HUES6 (cell line): ENCODE measurements at regions not wholly inside any gene's neighbourhood (a gene's known extent, or its start where the extent isn't known, plus 50 kb on each side); places are given as distances from the start of the nearest gene placed in this dataset.
"Not testable (repeated sequence)": the region's sequence is repeated elsewhere in the genome, so short reads cannot be mapped to it uniquely, and the experiment has no call there.

Experiments
- H3K27ac ChIP-seq: 2 replicates; pipeline ENCODE4 v1.7.0; 2013; ENCODE audit warnings: low read depth, mild to moderate bottlenecking, low read length, inconsistent platforms
- H3K27me3 ChIP-seq: 2 replicates; pipeline ENCODE4 v1.6.1; 2013; ENCODE audit warnings: low read length; ENCODE audit not compliant: control insufficient read depth, insufficient read depth
- H3K36me3 ChIP-seq: 2 replicates; pipeline ENCODE4 v1.6.1; 2013; ENCODE audit warnings: low read length; ENCODE audit not compliant: control insufficient read depth, insufficient read depth
- H3K4me1 ChIP-seq: 2 replicates; pipeline ENCODE4 v1.6.1; 2013; ENCODE audit warnings: low read length; ENCODE audit not compliant: control insufficient read depth, insufficient read depth
- H3K4me3 ChIP-seq: 2 replicates; pipeline ENCODE4 v1.5.1; 2013; ENCODE audit warnings: low read depth, low read length
- H3K9ac ChIP-seq: one replicate; pipeline ENCODE4 v1.6.1; 2013; ENCODE audit warnings: mild to moderate bottlenecking, low read length
- H3K9me3 ChIP-seq: 2 replicates; pipeline ENCODE4 v1.6.1; 2013; ENCODE audit warnings: low read depth, low read length; ENCODE audit not compliant: control insufficient read depth, insufficient read depth

DNA sequence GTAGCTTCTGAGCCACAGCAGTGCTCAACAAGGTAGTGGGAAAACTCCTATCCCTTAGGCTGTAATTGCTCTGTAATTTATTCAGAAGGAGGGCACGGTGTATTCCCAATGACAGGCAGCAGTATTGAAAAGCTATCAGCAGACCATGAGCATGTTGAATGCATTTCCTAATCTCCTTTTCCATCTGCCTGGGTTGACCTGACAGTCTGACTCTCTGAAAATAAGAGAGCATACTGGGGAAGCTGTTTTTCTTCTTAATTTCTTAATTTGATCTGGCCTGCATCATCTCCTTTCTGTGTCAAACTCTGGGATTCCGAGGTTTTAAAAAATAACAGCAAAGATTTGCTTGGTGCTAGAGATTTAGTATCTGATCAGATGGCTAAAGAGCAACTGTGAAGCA lies 88.1 kb upstream of the SLC35F3 start:
- H3K27ac ChIP-seq, result no peak overlapping the region
- H3K9me3 ChIP-seq, result no peaks in the 10 kb centered on the region
- H3K4me1 ChIP-seq, result no peaks in the 10 kb centered on the region
- no peak overlapping the region for H3K4me3 ChIP-seq
- H3K9ac ChIP-seq, result no peak overlapping the region
- H3K27me3 ChIP-seq, result no peaks in the 10 kb centered on the region
- H3K36me3 ChIP-seq, result no peaks in the 10 kb centered on the region

DNA sequence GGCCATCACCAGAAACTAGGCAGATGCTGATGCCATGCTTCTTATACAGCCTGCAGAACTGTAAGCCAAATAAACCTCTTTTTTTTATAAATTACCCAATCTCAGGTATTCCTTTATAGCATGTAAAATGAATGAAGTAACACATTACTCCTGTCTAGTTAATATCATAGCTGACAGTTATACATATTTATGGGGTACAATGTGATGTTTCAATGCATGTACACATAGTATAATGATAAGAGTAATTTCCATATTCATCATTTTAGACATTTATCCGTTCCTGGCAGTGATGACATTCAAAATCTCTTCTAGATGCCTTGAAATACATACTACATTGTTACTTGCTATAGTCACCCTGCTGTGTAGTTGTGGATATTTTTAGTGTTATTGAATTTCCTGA lies 85.4 kb upstream of the SLC35F3 start:
- no peaks in the 10 kb centered on the region for H3K36me3 ChIP-seq

DNA sequence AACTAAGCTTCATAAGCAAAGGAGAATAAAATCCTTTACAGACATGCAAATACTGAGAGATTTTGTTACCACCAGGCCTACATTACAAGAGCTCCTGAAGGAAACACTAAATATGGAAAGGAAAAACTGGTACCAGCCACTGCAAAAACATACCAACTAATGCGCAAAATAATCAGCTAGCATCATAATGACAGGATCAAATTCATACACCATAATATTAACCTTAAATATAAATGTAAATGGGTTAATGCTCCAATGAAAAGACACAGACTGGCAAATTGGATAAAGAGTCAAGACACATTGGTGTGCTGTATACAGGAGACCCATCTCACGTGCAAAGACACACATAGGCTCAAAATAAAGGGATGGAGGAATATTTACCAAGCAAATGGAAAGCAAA lies 80.3 kb upstream of the SLC35F3 start:
- H3K9ac ChIP-seq, H3K4me1 ChIP-seq, H3K27ac ChIP-seq, H3K4me3 ChIP-seq, H3K27me3 ChIP-seq, H3K9me3 ChIP-seq, H3K36me3 ChIP-seq: not testable (repeated sequence)

More for the DNA sequence above, 85.4 kb upstream of the SLC35F3 start:
- no peak overlapping the region for H3K9ac ChIP-seq
- H3K4me3 ChIP-seq, result no peak overlapping the region
- no peaks in the 10 kb centered on the region for H3K4me1 ChIP-seq
- H3K27ac ChIP-seq, result no peak overlapping the region
- H3K9me3 ChIP-seq, result no peaks in the 10 kb centered on the region
- no peaks in the 10 kb centered on the region for H3K27me3 ChIP-seq

DNA sequence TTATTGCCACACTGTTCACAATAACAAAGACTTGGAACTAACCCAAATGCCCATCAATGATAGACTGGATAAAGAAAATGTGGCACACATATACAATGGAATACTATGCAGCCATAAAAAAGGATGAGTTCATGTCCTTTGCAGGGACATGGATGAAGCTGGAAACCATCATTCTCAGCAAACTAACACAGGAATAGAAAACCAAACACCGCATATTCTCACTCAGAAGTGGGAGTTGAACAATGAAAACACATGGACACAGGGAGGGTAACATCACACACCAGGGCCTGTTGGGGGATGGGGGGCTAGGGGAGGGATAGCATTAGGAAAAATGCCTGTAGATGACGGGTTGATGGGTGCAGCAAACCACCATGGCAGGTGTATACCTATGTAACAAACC lies 76.5 kb upstream of the SLC35F3 start:
- not testable (repeated sequence) for H3K36me3 ChIP-seq, H3K4me3 ChIP-seq, H3K9me3 ChIP-seq, H3K9ac ChIP-seq, H3K27me3 ChIP-seq, H3K27ac ChIP-seq, H3K4me1 ChIP-seq

DNA sequence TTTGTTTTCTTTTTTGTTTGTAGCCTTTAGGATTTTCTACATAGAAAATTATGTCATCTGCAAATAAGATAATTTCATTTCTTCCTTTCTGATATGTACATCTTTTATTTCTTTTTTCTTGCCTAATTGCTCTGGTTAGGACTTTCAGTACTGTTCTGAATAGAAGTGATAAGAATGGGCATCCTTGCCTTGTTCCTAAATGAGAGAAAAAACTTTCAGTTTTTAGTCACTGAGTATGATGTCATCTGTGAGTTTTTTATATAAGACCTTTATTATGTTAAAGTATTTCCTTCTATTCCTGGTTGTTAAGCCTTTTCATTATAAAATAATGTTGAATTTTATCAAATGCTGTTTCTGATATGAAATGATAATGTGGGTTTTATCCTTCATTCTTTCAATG lies 76.0 kb upstream of the SLC35F3 start:
- H3K36me3 ChIP-seq, result no peaks in the 10 kb centered on the region
- no peaks in the 10 kb centered on the region for H3K27me3 ChIP-seq
- no peaks in the 10 kb centered on the region for H3K9me3 ChIP-seq
- H3K4me1 ChIP-seq, result no peaks in the 10 kb centered on the region
- no peak overlapping the region for H3K9ac ChIP-seq
- no peak overlapping the region for H3K27ac ChIP-seq
- H3K4me3 ChIP-seq, result no peak overlapping the region

DNA sequence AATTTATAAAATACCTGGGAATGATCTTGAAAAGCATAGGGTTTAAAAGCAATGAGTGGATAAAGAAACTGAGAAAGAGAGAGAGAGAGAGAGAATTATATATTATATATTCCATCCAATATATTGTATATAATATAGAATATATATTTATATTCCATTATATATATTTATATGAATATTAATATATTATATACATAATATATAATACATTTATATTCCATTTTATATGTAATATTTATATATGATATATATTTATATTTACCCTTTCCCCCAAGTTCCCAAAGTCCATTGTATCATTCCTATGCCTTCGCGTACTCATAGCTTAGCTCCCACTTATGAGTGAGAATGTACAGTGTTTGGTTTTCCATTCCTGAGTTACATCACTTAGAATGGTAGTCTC lies 69.9 kb upstream of the SLC35F3 start:
- Histone ChIP-seq H3K4me1 (no peaks in the 10 kb centered on the region), H3K9me3 (no peaks in the 10 kb centered on the region), H3K36me3 (no peaks in the 10 kb centered on the region), H3K27ac (no peak overlapping the region), H3K27me3 (no peaks in the 10 kb centered on the region), H3K9ac (no peak overlapping the region), H3K4me3 (no peak overlapping the region)

DNA sequence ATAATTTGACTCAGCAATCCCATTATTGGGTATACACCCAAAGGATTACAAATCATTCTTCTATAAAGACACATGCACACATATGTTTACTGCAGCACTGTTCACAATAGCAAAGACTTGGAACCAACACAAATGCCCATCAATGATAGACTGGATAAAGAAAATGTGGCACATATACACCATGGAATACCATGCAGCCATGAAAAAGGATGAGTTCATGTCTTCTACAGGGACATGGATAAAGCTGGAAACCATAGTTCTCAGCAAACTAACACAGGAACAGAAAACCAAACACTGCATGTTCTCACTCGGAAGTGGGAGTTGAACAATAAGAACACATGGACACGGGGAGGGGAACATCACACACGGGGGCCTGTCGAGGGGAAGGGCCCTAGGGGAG lies 66.3 kb upstream of the SLC35F3 start:
- not testable (repeated sequence) for H3K36me3 ChIP-seq, H3K4me3 ChIP-seq, H3K9me3 ChIP-seq, H3K27ac ChIP-seq, H3K27me3 ChIP-seq, H3K9ac ChIP-seq, H3K4me1 ChIP-seq

DNA sequence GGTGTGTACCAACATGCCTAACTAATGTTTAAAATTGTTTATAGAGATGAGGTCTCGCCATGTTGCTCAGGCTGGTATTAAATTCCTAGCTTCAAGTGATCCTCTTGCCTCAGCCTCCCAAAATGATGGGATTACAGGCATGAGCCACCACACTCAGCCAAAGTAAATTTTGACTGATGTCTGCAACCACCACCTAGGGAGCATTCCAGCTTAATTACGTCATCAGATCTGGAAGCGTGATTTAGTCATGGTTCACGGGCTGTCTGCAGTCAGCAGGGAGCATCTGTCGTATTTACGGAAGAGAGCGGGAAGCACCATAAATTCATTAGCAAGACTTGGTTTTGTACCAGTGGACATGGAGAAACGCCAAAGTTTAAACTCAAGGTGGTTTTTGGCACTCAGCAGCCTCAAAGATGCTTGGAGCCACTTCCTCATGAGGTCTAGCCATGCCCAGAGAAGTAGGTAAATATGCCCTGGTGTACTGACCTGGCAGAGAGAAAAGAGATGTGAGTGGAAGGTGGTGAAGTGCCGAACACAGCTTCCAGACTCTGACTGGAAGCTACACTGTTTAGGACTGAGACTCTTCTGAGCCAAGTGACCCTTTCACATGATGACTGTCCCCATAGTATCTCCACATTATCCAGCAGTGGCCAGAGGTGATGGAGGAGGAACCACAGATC lies 60.8 kb upstream of the SLC35F3 start:
- Histone ChIP-seq H3K9ac (no peak overlapping the region), H3K27me3 (no peaks in the 10 kb centered on the region)

DNA sequence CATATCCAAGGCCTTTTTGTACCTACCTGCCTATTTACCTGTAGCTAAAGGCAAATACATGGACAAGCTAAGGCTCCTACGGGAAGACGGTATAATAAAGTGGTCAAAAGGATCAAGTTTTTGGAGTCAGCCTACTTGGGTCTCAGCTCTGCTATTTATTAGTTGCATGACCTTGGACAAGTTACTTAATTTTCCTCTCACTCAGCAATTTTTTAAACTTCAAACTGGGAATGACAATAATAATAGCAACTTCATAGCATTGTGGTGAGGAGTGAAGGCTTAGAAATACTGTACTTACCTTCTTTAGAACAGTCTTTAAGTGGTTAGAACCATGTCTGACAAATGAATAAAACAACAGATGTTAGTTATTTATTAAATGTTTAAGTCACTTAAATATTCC lies 60.2 kb upstream of the SLC35F3 start:
- Histone ChIP-seq H3K27ac (no peak overlapping the region), H3K4me3 (no peak overlapping the region), H3K36me3 (no peaks in the 10 kb centered on the region), H3K4me1 (no peaks in the 10 kb centered on the region; the same call in 1 of the 2 replicates), H3K9ac (no peak overlapping the region), H3K9me3 (0 out of 2 replicates have a peak, but pooled peaks cover 3% of the 10 kb centered on the region), H3K27me3 (no peaks in the 10 kb centered on the region)

More for the DNA sequence above, 60.8 kb upstream of the SLC35F3 start:
- no peak overlapping the region for H3K4me3 ChIP-seq
- no peaks in the 10 kb centered on the region for H3K9me3 ChIP-seq
- H3K27ac ChIP-seq, result no peak overlapping the region
- no peaks in the 10 kb centered on the region; the same call in 1 of the 2 replicates for H3K4me1 ChIP-seq
- H3K36me3 ChIP-seq, result no peaks in the 10 kb centered on the region

DNA sequence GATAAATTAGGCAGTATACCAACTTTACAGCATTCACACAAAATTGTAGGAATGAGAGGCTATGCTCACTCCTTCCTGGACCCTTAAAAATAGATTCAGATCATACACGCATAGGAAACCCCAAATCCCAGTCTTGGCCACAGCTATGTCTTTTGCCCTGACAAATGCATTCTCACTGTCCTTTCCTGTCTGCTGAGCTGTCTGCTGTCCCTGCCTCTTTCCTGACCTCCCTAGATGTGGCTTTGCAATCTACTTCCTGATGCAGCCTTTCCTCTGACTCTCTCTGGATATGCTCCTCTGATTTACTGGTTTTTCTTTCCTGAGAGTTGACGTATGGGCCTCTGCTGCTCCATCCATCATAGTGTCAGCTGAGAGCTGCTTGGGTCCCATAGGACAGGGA lies 59.8 kb upstream of the SLC35F3 start:
- Histone ChIP-seq H3K4me3 (no peak overlapping the region), H3K9ac (no peak overlapping the region), H3K36me3 (no peaks in the 10 kb centered on the region), H3K9me3 (0 out of 2 replicates have a peak, but pooled peaks cover 3% of the 10 kb centered on the region), H3K4me1 (no peaks in the 10 kb centered on the region; the same call in 1 of the 2 replicates), H3K27ac (no peak overlapping the region), H3K27me3 (no peaks in the 10 kb centered on the region)
